ENCODE measurements at regions not wholly inside any gene's neighbourhood (a gene's known extent, or its start where the extent isn't known, plus 50 kb on each side); places are given as distances from the start of the nearest gene placed in this dataset.

DNA sequence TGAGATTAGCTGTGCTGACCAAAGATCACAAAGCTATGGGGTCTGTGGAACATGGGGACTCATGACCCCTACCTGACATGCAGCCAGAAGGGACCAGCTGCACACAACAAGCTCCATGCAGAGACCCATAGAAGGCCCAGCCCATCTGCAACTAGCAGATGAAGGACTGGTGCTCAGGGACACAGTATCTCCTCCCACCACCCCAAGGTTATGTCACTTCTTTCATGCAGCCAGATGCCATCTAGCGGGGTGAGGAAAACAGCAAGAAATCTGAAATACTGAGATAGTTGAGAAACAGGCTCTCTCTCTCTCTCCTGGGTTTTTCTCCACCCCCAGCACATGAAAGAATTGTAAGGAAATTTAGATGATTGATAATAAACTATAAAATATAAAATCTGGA, 161.3 kb upstream of the DAPK1 start:
- no peaks in the 10 kb centered on the region for H3K9me3 ChIP-seq
- ATAC-seq, result peak; percentile 44 to 68 (median 67)
- FAIRE-seq, result no peak
- H3K27ac ChIP-seq, result no peak overlapping the region
- H3K4me1 ChIP-seq, result peaks cover 3 to 9% (median 8%) of the 10 kb centered on the region in 3 donors
- H3K36me3 ChIP-seq, result no peaks in the 10 kb centered on the region
- DNase-seq, result peak in 2 of 6 donors; percentile 25 to 37
- no peaks in the 10 kb centered on the region for H3K27me3 ChIP-seq
- intact Hi-C loops (cut with DNase I), result loop anchor here in 2 of 3 donors (5.0 kb wide), 3 partner anchors 56 to 321 kb away; partner anchors contain the start of gene DAPK1 (in 1 of the 2)
- peak overlapping the region in 3 of 4 donors; percentile 0 to 38 (median 25) for H3K4me3 ChIP-seq
- TF ChIP-seq, protein P1, sequence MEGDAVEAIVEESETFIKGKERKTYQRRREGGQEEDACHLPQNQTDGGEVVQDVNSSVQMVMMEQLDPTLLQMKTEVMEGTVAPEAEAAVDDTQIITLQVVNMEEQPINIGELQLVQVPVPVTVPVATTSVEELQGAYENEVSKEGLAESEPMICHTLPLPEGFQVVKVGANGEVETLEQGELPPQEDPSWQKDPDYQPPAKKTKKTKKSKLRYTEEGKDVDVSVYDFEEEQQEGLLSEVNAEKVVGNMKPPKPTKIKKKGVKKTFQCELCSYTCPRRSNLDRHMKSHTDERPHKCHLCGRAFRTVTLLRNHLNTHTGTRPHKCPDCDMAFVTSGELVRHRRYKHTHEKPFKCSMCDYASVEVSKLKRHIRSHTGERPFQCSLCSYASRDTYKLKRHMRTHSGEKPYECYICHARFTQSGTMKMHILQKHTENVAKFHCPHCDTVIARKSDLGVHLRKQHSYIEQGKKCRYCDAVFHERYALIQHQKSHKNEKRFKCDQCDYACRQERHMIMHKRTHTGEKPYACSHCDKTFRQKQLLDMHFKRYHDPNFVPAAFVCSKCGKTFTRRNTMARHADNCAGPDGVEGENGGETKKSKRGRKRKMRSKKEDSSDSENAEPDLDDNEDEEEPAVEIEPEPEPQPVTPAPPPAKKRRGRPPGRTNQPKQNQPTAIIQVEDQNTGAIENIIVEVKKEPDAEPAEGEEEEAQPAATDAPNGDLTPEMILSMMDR (IDR thresholded peaks at IDR 0.05), result no peak
- 19 to 29% methylated on average over 1 of the region's 1 CpG for WGBS, 2 donors

GRCh38 chr9:87336914-87337333, 160.7 kb upstream of the DAPK1 start:
- TF ChIP-seq, protein P1 (IDR thresholded peaks at IDR 0.05), result peak; percentile 39 to 50 (median 48)
- intact Hi-C loops (cut with DNase I), result loop anchor here in 2 of 3 donors (5.0 kb wide), 3 partner anchors 55 to 320 kb away; partner anchors contain the start of gene DAPK1 (in 1 of the 2)
- DNase-seq (peak in 5 of 6 donors; percentile 48 to 74 (median 68)), ATAC-seq (peak; percentile 82 to 91 (median 90)), FAIRE-seq (peak; percentile 95)
- no peaks in the 10 kb centered on the region for H3K36me3 ChIP-seq
- H3K4me1 ChIP-seq, result peaks cover 3 to 9% (median 8%) of the 10 kb centered on the region in 3 donors
- peak overlapping the region in 2 of 4 donors; percentile 15 to 60 for H3K27ac ChIP-seq
- H3K4me3 ChIP-seq, result peak overlapping the region in 3 of 4 donors; percentile 0 to 38 (median 25)
- H3K27me3 ChIP-seq, result no peaks in the 10 kb centered on the region
- WGBS, 2 donors, result 1 to 2% methylated on average over 12 of the region's 12 CpGs
- no peaks in the 10 kb centered on the region for H3K9me3 ChIP-seq

DNA sequence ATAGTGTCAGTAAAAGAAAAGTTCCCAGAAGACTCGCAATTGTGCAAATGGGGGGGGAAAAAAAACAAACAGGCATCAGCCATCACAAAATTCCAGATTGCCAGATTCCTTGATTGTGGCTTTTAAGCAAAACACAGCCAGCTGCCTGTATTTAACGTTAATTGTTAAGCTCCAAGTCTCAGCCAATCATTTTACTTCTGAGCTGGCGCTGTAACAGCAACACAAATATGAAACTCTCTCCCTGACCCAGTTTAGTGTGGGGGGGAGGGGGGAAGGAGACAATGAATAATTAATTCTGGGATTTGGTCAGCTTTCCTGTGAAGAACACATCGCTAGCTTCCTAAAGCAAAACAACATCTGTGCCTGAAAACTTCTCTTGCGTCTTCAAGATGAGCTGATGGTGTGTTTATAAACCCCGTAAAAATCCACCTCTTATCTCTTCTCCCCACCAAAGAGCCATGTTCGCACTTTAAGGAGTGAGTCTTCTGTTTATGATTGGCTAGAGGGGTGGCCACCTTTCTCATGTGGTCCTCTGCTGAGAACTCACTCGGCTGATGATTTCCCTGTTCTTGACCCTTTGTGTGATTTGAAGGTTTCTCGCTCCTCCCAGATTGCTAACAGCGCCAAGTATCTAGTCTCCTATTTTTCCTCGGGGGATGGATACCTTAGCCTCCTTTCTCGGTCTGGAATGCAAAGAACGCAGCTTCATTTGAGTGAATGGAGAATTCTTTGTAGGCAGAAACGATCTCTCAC, 160.2 kb upstream of the DAPK1 start:
- DNase-seq (peak in 3 of 6 donors; percentile 38 to 54 (median 41)), ATAC-seq (peak; percentile 81 to 83 (median 82)), FAIRE-seq (no peak)
- Histone ChIP-seq H3K36me3 (no peaks in the 10 kb centered on the region), H3K4me3 (peak overlapping the region in 3 of 4 donors; percentile 0 to 38 (median 25)), H3K4me1 (peaks cover 3 to 9% (median 8%) of the 10 kb centered on the region in 3 donors), H3K27me3 (no peaks in the 10 kb centered on the region), H3K9me3 (no peaks in the 10 kb centered on the region), H3K27ac (peak overlapping the region in 2 of 4 donors; percentile 15 to 60)
- intact Hi-C loops (cut with DNase I), result loop anchor here in 2 of 3 donors (5.0 kb wide), 3 partner anchors 55 to 320 kb away; partner anchors contain the start of gene DAPK1 (in 1 of the 2)
- TF ChIP-seq, protein P1 (IDR thresholded peaks at IDR 0.05), result no peak
- 20 to 23% methylated on average over 14 of the region's 14 CpGs for WGBS, 2 donors

DNA sequence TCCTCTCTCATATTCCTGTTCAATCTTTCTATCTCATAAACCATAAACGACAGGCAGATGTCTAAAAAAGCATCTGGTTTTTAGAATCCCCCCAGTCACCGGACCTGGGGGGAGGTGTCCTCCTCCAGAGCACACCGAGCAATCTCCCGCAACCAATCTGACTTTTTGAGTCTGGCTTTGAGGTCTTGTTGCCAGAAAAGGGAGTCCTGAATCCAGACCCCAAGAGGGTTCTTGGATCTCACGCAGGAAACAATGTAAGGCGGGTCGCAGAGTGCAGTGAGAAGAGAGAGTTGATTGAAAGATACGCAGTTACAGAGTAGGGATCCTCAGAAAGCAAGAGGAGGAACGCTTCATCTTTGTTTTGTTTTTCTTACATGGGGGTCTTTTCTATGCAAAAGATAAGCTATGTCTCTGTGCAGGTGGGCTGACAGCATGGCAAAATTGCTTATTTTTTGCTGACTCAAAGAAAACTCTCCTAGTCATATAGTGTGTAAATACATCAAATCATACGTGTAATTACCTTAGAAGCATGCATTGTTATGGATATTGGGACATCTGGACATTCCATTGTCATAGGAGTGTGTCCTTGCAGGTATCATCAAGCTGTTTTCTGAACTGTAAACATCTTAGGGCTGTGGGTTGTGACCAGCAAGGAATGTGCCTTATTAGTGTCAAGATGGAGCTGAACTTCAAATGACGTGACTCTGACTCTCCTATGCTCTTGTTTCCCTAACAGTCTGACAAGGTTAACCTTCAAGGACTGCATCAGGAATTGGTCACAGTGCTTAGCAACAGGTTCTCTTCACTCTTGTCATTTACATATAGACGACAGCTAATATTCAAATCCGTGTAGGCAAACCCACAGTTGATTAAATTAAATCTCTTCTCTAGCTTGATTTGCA, 159.3 kb upstream of the DAPK1 start:
- H3K4me1 ChIP-seq, result peaks cover 3 to 9% (median 8%) of the 10 kb centered on the region in 3 donors
- no peaks in the 10 kb centered on the region for H3K9me3 ChIP-seq
- TF ChIP-seq, protein P1 (IDR thresholded peaks at IDR 0.05), result no peak
- FAIRE-seq (no peak), ATAC-seq (no peak), DNase-seq (no peak)
- no peaks in the 10 kb centered on the region for H3K27me3 ChIP-seq
- H3K4me3 ChIP-seq, result peak overlapping the region in 1 of 4 donors; percentile 38
- no peak overlapping the region for H3K27ac ChIP-seq
- 78 to 79% methylated on average over 13 of the region's 13 CpGs for whole genome bisulfite sequencing, 2 donors
- H3K36me3 ChIP-seq, result no peaks in the 10 kb centered on the region
- intact Hi-C loops (cut with DNase I), result loop anchor here in 2 of 3 donors (5.0 kb wide), 3 partner anchors 54 to 319 kb away; partner anchors contain the start of gene DAPK1 (in 1 of the 2)

Measured in pancreas (tissue), 10 donors.